GM20000 (cell line): ENCODE measurements at regions not wholly inside any gene's neighbourhood (a gene's known extent, or its start where the extent isn't known, plus 50 kb on each side); places are given as distances from the start of the nearest gene placed in this dataset.

Experiments used
- DNase-seq: peaks from one replicate; pipeline ENCODE4 v3.0.0; 2012; ENCODE audit warnings: low spot score
- TF ChIP-seq, protein P1 (sequence below): IDR thresholded peaks from 2 replicates; pipeline ENCODE4 v1.5.1; 2012; ENCODE audit warnings: mild to moderate bottlenecking, control low read depth; ENCODE audit errors: extremely low read depth, missing control alignments

DNA sequence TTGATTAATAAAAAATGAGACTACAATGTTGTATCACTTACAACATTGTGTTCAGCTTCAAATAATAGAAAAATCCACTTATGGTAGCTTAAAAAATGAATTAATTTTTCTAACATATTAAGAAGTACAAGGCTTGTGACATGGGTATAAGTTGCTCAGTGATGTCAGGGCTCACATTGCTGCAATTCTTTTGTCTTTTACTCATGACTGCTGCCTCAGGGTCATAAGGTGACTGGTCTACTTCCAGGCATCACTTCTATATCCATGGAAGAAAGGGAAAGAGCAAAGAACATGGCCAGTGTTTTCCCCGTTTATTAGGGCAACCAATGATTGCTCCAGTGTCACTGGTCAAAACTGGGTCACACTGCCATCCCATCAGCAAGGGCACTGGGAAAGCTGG is 295.3 kb downstream of the MAP2K4 start:
- TF ChIP-seq, protein P1, sequence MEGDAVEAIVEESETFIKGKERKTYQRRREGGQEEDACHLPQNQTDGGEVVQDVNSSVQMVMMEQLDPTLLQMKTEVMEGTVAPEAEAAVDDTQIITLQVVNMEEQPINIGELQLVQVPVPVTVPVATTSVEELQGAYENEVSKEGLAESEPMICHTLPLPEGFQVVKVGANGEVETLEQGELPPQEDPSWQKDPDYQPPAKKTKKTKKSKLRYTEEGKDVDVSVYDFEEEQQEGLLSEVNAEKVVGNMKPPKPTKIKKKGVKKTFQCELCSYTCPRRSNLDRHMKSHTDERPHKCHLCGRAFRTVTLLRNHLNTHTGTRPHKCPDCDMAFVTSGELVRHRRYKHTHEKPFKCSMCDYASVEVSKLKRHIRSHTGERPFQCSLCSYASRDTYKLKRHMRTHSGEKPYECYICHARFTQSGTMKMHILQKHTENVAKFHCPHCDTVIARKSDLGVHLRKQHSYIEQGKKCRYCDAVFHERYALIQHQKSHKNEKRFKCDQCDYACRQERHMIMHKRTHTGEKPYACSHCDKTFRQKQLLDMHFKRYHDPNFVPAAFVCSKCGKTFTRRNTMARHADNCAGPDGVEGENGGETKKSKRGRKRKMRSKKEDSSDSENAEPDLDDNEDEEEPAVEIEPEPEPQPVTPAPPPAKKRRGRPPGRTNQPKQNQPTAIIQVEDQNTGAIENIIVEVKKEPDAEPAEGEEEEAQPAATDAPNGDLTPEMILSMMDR: no peak
- no peak for DNase-seq

DNA sequence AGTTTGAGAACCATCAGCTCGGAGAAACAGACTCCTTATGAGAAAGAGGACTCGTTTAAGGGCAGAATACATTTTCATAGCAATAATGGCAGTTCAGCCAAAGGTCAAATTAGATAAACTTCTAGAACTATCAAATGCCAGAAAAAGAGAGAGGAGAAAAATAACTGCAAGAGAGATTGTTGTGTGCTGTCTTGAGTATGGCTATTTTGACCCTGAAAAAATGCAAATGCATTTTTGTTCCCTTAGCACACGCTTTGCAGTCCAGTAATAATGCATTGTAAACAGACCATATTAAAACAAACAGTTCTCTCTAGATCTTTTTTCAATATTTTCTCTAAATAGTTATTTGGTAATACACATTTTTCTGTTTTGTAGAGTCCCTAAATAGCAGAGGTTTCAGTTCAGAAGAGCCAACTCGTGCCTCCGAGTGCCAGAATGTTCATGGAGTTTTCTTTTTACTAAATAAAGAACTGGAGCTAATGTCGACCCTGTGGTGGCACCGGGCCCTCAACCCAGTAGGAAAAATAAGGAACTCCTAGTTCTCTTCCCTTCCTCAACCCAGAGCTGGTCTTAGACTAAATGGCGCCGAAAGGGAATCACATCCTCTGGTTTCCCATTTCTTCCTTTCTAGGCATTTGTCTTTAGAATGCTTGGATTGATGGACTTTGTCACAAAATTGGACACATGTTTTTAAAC is 298.0 kb downstream of the MAP2K4 start:
- no peak for DNase-seq

DNA sequence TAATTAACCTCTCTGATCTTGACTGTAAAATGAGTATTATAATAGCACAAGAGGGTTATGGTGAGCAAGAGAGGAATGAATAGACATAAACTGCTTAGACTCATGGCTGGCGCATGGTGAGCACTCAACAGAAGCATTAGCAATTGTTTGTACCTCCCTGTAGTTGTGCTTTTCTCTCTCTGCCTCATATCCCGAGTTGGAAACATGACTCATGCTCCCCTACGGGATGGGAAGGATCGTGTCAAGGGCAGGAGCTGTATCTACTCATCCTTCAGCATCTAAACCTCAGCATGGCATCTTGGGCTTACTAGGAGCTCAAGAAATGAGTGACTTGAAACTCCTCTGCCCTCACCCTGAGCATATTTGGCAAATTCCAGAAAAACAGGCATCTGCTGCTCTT is 299.6 kb downstream of the MAP2K4 start:
- DNase-seq: no peak
- TF ChIP-seq, protein P1: no peak

More for the DNA sequence above, 298.0 kb downstream of the MAP2K4 start:
- TF ChIP-seq, protein P1: no peak

DNA sequence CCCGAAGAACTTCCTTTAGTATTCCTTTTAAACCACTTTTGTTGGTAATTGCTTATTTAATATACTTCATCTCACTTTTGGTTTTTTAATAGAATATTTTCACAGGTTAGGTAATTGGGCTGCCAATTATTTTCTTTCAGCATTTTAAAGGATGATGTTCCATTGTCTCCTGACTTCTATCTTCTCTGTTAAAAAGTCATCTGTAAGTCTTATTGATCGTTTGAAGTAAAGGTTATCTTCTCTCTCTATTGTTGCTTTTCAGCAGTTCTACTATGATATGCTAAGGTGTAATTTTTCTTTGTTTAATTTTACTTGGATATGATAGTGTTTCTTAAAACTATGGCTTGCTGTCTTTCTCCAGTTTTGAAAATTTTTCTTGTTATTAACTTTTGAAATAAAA is 307.5 kb downstream of the MAP2K4 start:
- no peak for DNase-seq
- TF ChIP-seq, protein P1: no peak

DNA sequence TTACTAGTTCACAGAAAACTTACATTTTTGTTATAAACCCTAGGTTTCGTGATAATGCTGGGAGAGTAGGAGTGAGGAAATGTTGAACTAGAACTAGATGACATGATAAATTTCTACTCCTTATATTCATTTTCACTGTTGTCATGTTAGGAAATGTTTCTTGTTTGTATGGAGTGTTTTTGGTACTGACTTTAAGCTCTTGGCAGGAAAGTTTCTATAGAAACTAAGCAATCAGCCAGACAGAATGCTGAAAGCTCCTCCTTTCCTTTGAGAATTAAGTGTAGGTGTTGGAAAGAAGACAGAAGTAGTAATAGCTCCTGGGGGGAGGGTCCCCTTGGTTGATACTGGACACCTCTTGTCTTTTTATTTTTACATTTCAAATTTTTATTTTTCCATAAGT is 309.8 kb downstream of the MAP2K4 start:
- TF ChIP-seq, protein P1: no peak
- DNase-seq: no peak

DNA sequence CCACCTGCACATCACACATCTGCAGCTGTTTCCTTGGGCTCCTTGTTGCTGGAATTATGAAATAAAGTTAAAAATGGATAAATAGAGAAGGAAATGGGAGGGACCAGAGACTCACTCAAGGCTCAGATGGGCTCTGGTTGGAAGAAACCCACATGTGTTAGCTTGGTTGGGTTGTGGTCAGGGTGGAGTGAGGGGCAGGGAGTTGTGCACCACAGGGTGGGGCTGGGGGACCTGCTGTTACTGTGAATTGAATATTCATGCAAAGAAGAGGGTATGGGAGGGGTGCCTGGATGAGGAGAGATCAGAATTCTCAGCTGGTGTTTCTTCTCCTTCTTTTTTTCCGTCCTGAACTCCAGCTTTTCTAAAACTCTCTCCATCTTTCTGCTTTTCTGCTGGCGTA is 320.7 kb downstream of the MAP2K4 start:
- TF ChIP-seq, protein P1: no peak
- no peak for DNase-seq

DNA sequence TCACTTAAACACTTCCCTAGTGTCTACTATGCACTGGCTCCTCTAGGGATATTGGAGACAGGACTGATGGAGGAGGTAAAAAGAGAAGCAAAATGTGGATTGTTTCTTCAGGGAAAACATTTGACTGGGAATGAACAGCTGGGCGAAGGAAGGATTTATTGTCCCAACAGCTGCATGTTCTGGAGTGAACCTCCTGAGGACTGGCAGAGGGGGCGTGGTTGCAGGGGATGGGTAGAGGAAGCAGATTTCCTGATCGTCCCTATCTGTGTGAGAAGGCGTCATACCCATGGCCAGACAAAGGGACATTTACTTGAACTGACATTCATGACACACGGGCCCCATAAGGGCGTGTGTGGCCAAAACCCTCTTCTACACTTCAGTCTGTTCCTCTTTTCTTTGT is 321.5 kb downstream of the MAP2K4 start:
- DNase-seq: no peak
- TF ChIP-seq, protein P1: no peak
